WTC11 (cell line): ENCODE measurements at regions not wholly inside any gene's neighbourhood (a gene's known extent, or its start where the extent isn't known, plus 50 kb on each side); places are given as distances from the start of the nearest gene placed in this dataset.

Experiments used
- CREB1 ChIP-seq: sonication (generic); formaldehyde crosslinking; IDR thresholded peaks from 2 replicates; pipeline ENCODE4 v1.8.0; 2023; ENCODE audit warnings: mild to moderate bottlenecking, missing genetic modification reagents
- CTCF ChIP-seq: fragments of 200-600 bp; IDR thresholded peaks from 2 replicates; pipeline ENCODE4 v1.8.0; 2022; ENCODE audit warnings: antibody characterized with exemption

GRCh38 chr12:91271185-91271584 is 88.6 kb upstream of the DCN start:
- TF ChIP-seq CTCF (no peak), CREB1 (CRISPR knock-in tag) (no peak)
